SK-N-SH treated with all-trans-retinoic acid at 6 μM for 48 hours (cell line): ENCODE measurements at regions not wholly inside any gene's neighbourhood (a gene's known extent, or its start where the extent isn't known, plus 50 kb on each side); places are given as distances from the start of the nearest gene placed in this dataset.

Experiments
- CSDC2 ChIP-seq: fragments of 250-450 bp; sonication (Bioruptor Pico); IDR thresholded peaks from 2 replicates; pipeline ENCODE4 v1.5.0; 2020; ENCODE audit warnings: mild to moderate bottlenecking, moderate library complexity
- ESRRG ChIP-seq: fragments of 250-450 bp; sonication (Bioruptor Pico); IDR thresholded peaks from 2 replicates; pipeline ENCODE4 v1.6.1; 2021; ENCODE audit warnings: mild to moderate bottlenecking
- RARB ChIP-seq: fragments of 250-450 bp; sonication (Bioruptor Pico); IDR thresholded peaks from 2 replicates; pipeline ENCODE4 v1.8.0; 2021; ENCODE audit warnings: mild to moderate bottlenecking, moderate library complexity

- TF ChIP-seq RARB (CRISPR knock-in tag) (no peak), CSDC2 (no peak), ESRRG (CRISPR knock-in tag) (no peak)
Observed at GRCh38 chr5:159777049-159777660, 139.1 kb upstream of the ADRA1B start.
